ENCODE measurements at regions not wholly inside any gene's neighbourhood (a gene's known extent, or its start where the extent isn't known, plus 50 kb on each side); places are given as distances from the start of the nearest gene placed in this dataset.

DNA sequence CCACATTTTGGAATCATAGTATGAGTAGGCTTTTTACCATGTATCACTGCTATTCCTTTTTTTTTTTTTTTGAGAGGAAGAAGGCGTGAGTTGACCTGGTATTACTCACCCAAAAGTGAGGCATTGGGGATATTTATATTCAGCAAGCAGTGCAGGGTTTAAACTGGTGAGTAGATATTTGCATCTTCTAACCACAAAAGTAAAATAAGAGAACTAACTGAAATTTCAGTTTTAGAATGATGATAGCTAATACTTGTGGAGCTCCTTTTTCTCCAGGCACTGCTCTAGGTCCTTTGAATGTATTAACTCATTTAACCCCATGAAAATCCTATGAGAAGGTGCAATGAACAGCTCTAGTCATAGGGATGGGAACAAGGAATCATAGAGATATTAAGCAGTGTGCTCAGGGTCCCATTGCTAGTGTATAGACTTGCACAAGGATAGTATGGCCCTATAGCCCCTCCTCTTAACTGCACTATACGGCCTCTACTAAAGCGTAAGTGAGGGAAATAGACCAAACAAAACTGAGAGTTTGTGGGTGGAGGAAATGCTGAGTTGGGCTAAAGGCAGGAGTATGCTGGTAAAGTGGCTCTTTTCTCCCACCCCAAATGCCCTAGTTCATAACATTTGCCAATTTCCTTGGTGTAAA, 104.3 kb upstream of the MAX start:
- TF ChIP-seq, protein P1, sequence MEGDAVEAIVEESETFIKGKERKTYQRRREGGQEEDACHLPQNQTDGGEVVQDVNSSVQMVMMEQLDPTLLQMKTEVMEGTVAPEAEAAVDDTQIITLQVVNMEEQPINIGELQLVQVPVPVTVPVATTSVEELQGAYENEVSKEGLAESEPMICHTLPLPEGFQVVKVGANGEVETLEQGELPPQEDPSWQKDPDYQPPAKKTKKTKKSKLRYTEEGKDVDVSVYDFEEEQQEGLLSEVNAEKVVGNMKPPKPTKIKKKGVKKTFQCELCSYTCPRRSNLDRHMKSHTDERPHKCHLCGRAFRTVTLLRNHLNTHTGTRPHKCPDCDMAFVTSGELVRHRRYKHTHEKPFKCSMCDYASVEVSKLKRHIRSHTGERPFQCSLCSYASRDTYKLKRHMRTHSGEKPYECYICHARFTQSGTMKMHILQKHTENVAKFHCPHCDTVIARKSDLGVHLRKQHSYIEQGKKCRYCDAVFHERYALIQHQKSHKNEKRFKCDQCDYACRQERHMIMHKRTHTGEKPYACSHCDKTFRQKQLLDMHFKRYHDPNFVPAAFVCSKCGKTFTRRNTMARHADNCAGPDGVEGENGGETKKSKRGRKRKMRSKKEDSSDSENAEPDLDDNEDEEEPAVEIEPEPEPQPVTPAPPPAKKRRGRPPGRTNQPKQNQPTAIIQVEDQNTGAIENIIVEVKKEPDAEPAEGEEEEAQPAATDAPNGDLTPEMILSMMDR (IDR thresholded peaks at IDR 0.05): no peak
- no peak for TF ChIP-seq POLR2A (IDR thresholded peaks at IDR 0.05)
